PC-3 (cell line): ENCODE measurements at regions not wholly inside any gene's neighbourhood (a gene's known extent, or its start where the extent isn't known, plus 50 kb on each side); places are given as distances from the start of the nearest gene placed in this dataset.

Experiments used
- ATAC-seq: fragments of 200-7000 bp; cut with Tn5 transposase; 2 replicates; pipeline ENCODE4 v1.9.1; 2020; ENCODE audit warnings: mild to moderate bottlenecking, moderate library complexity
- BruUV-seq: library from RNA; stranded (reverse); fragments of 400-500 nt; replicated peaks from 2 replicates; lab custom pipeline; 2021; lab: Mats Ljungman, UMichigan
- CTCF ChIA-PET: fragments of 300-600 bp; sonication (Branson Sonifier 250); formaldehyde crosslinking; loops from one replicate; lab custom pipeline; 2022; ENCODE audit warnings: antibody characterized with exemption; lab: Charles Lee
- POLR2A ChIA-PET: fragments of 300-600 bp; sonication (Branson Sonifier 250); formaldehyde crosslinking; loops from one replicate; lab custom pipeline; 2022; ENCODE audit warnings: antibody characterized with exemption; ENCODE audit not compliant: unreplicated experiment; lab: Charles Lee
- DNase-seq: peaks from one replicate; pipeline ENCODE4 v3.0.0-alpha.2; 2015
- H2AFZ ChIP-seq: fragments of 300-600 bp; sonication (generic); 2 replicates; pipeline ENCODE4 v1.6.0; 2016; ENCODE audit warnings: antibody characterized with exemption, low read length
- H3F3A ChIP-seq: fragments of 300-600 bp; sonication (generic); one replicate; pipeline ENCODE4 v1.6.0; 2017; ENCODE audit warnings: antibody characterized with exemption, low read length, control low read depth, mild to moderate bottlenecking; ENCODE audit not compliant: unreplicated experiment
- H3K27ac ChIP-seq: fragments of 300-600 bp; sonication (generic); 2 replicates; pipeline ENCODE4 v1.5.1; 2016; ENCODE audit warnings: mild to moderate bottlenecking, low read length
- H3K27me3 ChIP-seq: fragments of 300-600 bp; sonication (generic); 2 replicates; pipeline ENCODE4 v1.6.1; 2016; ENCODE audit warnings: low read length, mixed read lengths
- H3K36me3 ChIP-seq: fragments of 300-600 bp; sonication (generic); 2 replicates; pipeline ENCODE4 v1.6.1; 2016; ENCODE audit warnings: low read depth, mixed run types, low read length, mixed read lengths
- H3K4me1 ChIP-seq: fragments of 300-600 bp; sonication (generic); 2 replicates; pipeline ENCODE4 v1.5.1; 2016; ENCODE audit warnings: low read length; ENCODE audit not compliant: insufficient read depth
- H3K4me2 ChIP-seq: fragments of 300-600 bp; sonication (generic); 2 replicates; pipeline ENCODE4 v1.6.0; 2016; ENCODE audit warnings: low read length
- H3K4me3 ChIP-seq: fragments of 300-600 bp; sonication (generic); 2 replicates; pipeline ENCODE4 v1.5.1; 2016; ENCODE audit warnings: mild to moderate bottlenecking, low read length, mixed read lengths
- H3K79me2 ChIP-seq: fragments of 300-600 bp; sonication (generic); 2 replicates; pipeline ENCODE4 v1.6.1; 2017; ENCODE audit warnings: low read length, mixed read lengths
- H3K9ac ChIP-seq: fragments of 300-600 bp; sonication (generic); 2 replicates; pipeline ENCODE4 v1.6.0; 2016; ENCODE audit warnings: mild to moderate bottlenecking, low read length
- H3K9me2 ChIP-seq: fragments of 300-600 bp; sonication (generic); replicated peaks from 2 replicates; pipeline ENCODE4 v1.6.1; 2016; ENCODE audit warnings: mixed run types, low read length, mixed read lengths
- H3K9me3 ChIP-seq: fragments of 300-600 bp; sonication (generic); 2 replicates; pipeline ENCODE4 v1.6.1; 2016; ENCODE audit warnings: low read length, mixed read lengths
- H4K20me1 ChIP-seq: fragments of 300-600 bp; sonication (generic); 2 replicates; pipeline ENCODE4 v1.6.1; 2016; ENCODE audit warnings: low read length, mixed read lengths
- CTCF ChIP-seq: fragments of 300-600 bp; sonication (generic); conservative IDR thresholded peaks from 2 replicates; pipeline ENCODE4 v1.5.1; 2017; ENCODE audit warnings: antibody characterized with exemption, low read depth, mild to moderate bottlenecking, low read length
- EZH2 ChIP-seq: fragments of 300-600 bp; sonication (generic); IDR thresholded peaks from one replicate; pipeline ENCODE4 v1.6.1; 2017; ENCODE audit warnings: antibody characterized with exemption, mild to moderate bottlenecking, low read length; ENCODE audit not compliant: unreplicated experiment
- EZH2phosphoT487 ChIP-seq: fragments of 300-600 bp; sonication (generic); IDR thresholded peaks from 2 replicates; pipeline ENCODE4 v1.6.1; 2018; ENCODE audit warnings: mild to moderate bottlenecking, antibody characterized with exemption, low read length, borderline replicate concordance
- intact Hi-C: fragments of 100-400 bp; cut with micrococcal nuclease; formaldehyde crosslinking; loops from 2 replicates; pipeline ENCODE4 v1.9.0; 2023

DNA sequence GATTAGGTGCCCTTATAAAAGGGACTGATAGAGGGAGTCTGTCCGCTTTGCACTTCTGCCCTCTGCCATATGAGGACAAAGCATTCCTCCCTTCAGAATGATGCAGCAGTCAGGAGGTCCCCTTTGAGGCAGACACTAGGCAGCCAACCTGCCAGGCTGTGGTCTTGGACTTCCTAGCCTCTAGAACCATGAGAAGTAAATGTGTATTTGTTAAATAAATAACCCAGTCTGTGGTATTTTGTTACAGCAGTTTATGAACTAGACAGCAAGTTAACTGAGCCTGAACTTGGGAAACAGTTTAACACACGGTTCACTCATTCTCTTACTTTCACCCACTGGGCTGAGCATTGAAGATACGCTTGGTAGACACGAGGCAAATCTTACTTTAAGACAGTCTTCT is 313.2 kb downstream of the UQCRFS1 start:
- Histone ChIP-seq H3F3A (no peaks in the 10 kb centered on the region), H4K20me1 (no peaks in the 10 kb centered on the region), H3K79me2 (no peaks in the 10 kb centered on the region), H3K9me3 (no peaks in the 10 kb centered on the region), H3K27ac (no peak overlapping the region), H3K9me2 (no peaks in the 10 kb centered on the region), H3K36me3 (no peaks in the 10 kb centered on the region), H2AFZ (no peak overlapping the region), H3K4me2 (no peak overlapping the region), H3K9ac (no peak overlapping the region), H3K4me3 (no peak overlapping the region), H3K27me3 (no peaks in the 10 kb centered on the region; the same call in 1 of the 2 replicates), H3K4me1 (no peaks in the 10 kb centered on the region)
- no peak for DNase-seq
- no peak for ATAC-seq
- no peak for TF ChIP-seq CTCF
- TF ChIP-seq EZH2phosphoT487, result no peak
- no peak for TF ChIP-seq EZH2
- BruUV-seq, result no TSS peak
- intact Hi-C loops, result no loop called here
- ChIA-PET POLR2A (no interaction called here), CTCF (no interaction called here)

GRCh38 chr19:28898249-28898648 is 314.7 kb downstream of the UQCRFS1 start:
- BruUV-seq, result no TSS peak
- POLR2A ChIA-PET, result no interaction called here
- H3K79me2 ChIP-seq, result no peaks in the 10 kb centered on the region
- TF ChIP-seq EZH2, result no peak
- no peak for TF ChIP-seq CTCF
- TF ChIP-seq EZH2phosphoT487, result no peak
- H3K4me1 ChIP-seq, result no peaks in the 10 kb centered on the region
- intact Hi-C loops, result no loop called here
- ATAC-seq, result no peak
- CTCF ChIA-PET, result no interaction called here
- H3K27ac ChIP-seq, result no peak overlapping the region
- no peaks in the 10 kb centered on the region for H3K9me3 ChIP-seq
- no peak overlapping the region for H3K4me2 ChIP-seq
- no peak for DNase-seq
- H3K9me2 ChIP-seq, result no peaks in the 10 kb centered on the region
- no peak overlapping the region for H3K4me3 ChIP-seq
- H3K27me3 ChIP-seq, result no peaks in the 10 kb centered on the region; the same call in 1 of the 2 replicates
- H3K9ac ChIP-seq, result no peak overlapping the region
- H4K20me1 ChIP-seq, result no peaks in the 10 kb centered on the region
- H3F3A ChIP-seq, result no peaks in the 10 kb centered on the region
- no peaks in the 10 kb centered on the region for H3K36me3 ChIP-seq
- no peak overlapping the region for H2AFZ ChIP-seq

- peaks cover 10% of the 10 kb centered on the region for H3K27me3 ChIP-seq
- no peak overlapping the region for H2AFZ ChIP-seq
- no peak overlapping the region for H3K4me3 ChIP-seq
- no peak overlapping the region for H3K27ac ChIP-seq
- POLR2A ChIA-PET, result no interaction called here
- H3K4me2 ChIP-seq, result no peak overlapping the region
- no TSS peak for BruUV-seq
- H3K79me2 ChIP-seq, result no peaks in the 10 kb centered on the region
- no peaks in the 10 kb centered on the region for H3K9me3 ChIP-seq
- H3K9ac ChIP-seq, result no peak overlapping the region
- no peak for TF ChIP-seq EZH2phosphoT487
- TF ChIP-seq CTCF, result no peak
- no peak for TF ChIP-seq EZH2
- intact Hi-C loops, result no loop called here
- no peaks in the 10 kb centered on the region for H3F3A ChIP-seq
- H3K9me2 ChIP-seq, result no peaks in the 10 kb centered on the region
- no peaks in the 10 kb centered on the region for H4K20me1 ChIP-seq
- CTCF ChIA-PET, result interaction anchor here (0.7 kb wide), 1 partner anchor 11 kb away, joined by 4 read pairs; no protein-coding TSS in a partner anchor
- H3K4me1 ChIP-seq, result no peaks in the 10 kb centered on the region
- ATAC-seq (no peak), DNase-seq (no peak)
- no peaks in the 10 kb centered on the region for H3K36me3 ChIP-seq
These were observed 322.8 kb downstream of the UQCRFS1 start for GRCh38 chr19:28889941-28890670.
